AG10803 (cell line): ENCODE measurements at regions not wholly inside any gene's neighbourhood (a gene's known extent, or its start where the extent isn't known, plus 50 kb on each side); places are given as distances from the start of the nearest gene placed in this dataset.

Experiments used
- DNase-seq: peaks from one replicate; pipeline ENCODE4 v3.0.0; 2010; ENCODE audit warnings: low read depth
- H3K4me3 ChIP-seq: 2 replicates; pipeline ENCODE4 v1.5.1; 2011; ENCODE audit warnings: mild to moderate bottlenecking, low read length, control low read depth
- TF ChIP-seq, protein P1 (sequence below): conservative IDR thresholded peaks from 2 replicates; pipeline ENCODE4 v1.5.1; 2011; ENCODE audit warnings: mild to moderate bottlenecking, low read length, control low read depth, inconsistent platforms

GRCh38 chr5:101425339-101425859 lies 522.3 kb upstream of the ST8SIA4 start:
- TF ChIP-seq, protein P1, sequence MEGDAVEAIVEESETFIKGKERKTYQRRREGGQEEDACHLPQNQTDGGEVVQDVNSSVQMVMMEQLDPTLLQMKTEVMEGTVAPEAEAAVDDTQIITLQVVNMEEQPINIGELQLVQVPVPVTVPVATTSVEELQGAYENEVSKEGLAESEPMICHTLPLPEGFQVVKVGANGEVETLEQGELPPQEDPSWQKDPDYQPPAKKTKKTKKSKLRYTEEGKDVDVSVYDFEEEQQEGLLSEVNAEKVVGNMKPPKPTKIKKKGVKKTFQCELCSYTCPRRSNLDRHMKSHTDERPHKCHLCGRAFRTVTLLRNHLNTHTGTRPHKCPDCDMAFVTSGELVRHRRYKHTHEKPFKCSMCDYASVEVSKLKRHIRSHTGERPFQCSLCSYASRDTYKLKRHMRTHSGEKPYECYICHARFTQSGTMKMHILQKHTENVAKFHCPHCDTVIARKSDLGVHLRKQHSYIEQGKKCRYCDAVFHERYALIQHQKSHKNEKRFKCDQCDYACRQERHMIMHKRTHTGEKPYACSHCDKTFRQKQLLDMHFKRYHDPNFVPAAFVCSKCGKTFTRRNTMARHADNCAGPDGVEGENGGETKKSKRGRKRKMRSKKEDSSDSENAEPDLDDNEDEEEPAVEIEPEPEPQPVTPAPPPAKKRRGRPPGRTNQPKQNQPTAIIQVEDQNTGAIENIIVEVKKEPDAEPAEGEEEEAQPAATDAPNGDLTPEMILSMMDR: no peak
- peak; percentile 60 for DNase-seq
- H3K4me3 ChIP-seq: no peak overlapping the region

GRCh38 chr5:101424530-101425175 lies 521.6 kb upstream of the ST8SIA4 start:
- TF ChIP-seq, protein P1: no peak
- peak; percentile 69 for DNase-seq
- no peak overlapping the region for H3K4me3 ChIP-seq

GRCh38 chr5:101418713-101419118 lies 515.6 kb upstream of the ST8SIA4 start:
- no peak for DNase-seq
- TF ChIP-seq, protein P1: no peak
- no peak overlapping the region for H3K4me3 ChIP-seq

- no peak overlapping the region for H3K4me3 ChIP-seq
- DNase-seq: no peak
- TF ChIP-seq, protein P1: no peak
Observed at GRCh38 chr5:101404531-101404930, 501.4 kb upstream of the ST8SIA4 start.

- no peak overlapping the region for H3K4me3 ChIP-seq
- peak; percentile 1 for DNase-seq
- TF ChIP-seq, protein P1: no peak
Observed at GRCh38 chr5:101393795-101394450, 490.8 kb upstream of the ST8SIA4 start.

DNA sequence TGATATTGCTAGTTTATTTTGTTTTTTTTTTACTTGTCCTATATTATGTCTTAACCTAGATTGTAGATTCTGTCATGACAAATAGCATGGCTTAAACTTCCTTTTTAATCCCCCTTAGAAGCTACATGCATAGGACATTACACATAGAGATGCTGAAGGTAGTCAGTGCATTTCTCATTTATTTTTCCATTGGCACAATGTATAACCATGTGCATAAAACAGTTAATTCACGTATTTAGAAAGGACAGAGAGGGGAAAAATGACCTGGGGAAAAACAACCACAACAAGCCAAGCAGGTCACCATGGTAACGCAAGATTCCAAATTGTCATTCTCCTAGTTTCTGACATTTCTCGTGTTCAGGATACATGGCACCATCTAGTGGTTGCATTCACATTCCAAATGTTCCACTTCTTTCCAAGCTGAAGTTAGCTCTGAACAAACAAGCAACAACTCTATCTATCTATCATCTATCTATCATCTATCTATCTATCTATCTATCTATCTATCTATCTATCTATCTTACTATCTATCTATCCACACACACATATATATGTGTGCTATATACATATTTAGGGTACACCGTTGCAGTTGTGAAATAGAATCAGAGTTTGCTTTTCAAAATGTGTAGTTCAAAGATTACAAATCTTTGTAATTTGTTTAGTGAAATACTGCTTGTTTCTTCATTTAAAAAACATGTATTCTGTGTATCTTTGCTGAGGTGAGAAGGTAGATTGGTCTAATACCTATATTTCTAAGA lies 487.2 kb upstream of the ST8SIA4 start:
- TF ChIP-seq, protein P1: peak; percentile 71
- no peak overlapping the region for H3K4me3 ChIP-seq
- DNase-seq: peak; percentile 46

DNA sequence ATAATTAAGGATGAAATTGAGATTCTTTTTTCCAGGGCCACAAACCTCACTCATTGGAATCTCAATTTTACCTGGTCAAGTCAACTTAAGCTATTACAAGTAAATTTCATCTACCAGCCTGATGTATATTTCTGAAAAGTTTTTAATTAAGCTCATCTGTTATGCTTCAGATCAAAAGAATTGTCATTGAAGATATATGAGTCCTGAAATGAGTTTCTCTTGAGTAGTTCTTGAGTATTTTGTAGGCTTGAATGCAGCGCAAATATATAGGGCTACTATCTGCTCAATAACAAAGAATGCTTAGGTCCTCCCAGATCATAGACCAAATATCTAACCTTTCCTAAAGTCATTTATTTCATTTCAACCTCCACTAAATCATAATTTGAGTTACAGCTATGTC lies 482.2 kb upstream of the ST8SIA4 start:
- DNase-seq: no peak
- H3K4me3 ChIP-seq: no peak overlapping the region
- TF ChIP-seq, protein P1: no peak
